Liver (tissue), 3 donors: ENCODE measurements at regions not wholly inside any gene's neighbourhood (a gene's known extent, or its start where the extent isn't known, plus 50 kb on each side); places are given as distances from the start of the nearest gene placed in this dataset.

Experiments
- EGR1 ChIP-seq, 2 donors: IDR thresholded peaks; 2 replicates each; pipeline ENCODE4 v1.6.1; 2016 to 2018; ENCODE audit warnings: antibody characterized with exemption in 2 of 2, low read depth in 2 of 2
- FOXA1 ChIP-seq: IDR thresholded peaks from 2 replicates; pipeline ENCODE4 v1.6.1; 2016; ENCODE audit warnings: antibody characterized with exemption
- GABPA ChIP-seq, 2 donors: IDR thresholded peaks in 1 of 2; conservative IDR thresholded peaks in 1 of 2; 2 replicates each; pipeline ENCODE4 v1.6.1; 2016; ENCODE audit warnings: antibody characterized with exemption in 2 of 2, mild to moderate bottlenecking in 1 of 2, moderate library complexity in 1 of 2
- JUND ChIP-seq, 2 donors: IDR thresholded peaks; 2 replicates each; pipeline ENCODE4 v1.6.1; 2016; ENCODE audit warnings: antibody characterized with exemption in 2 of 2
- RAD21 ChIP-seq, 2 donors: IDR thresholded peaks; 2 replicates each; pipeline ENCODE4 v1.6.1; 2016; ENCODE audit warnings: antibody characterized with exemption in 2 of 2, mild to moderate bottlenecking in 2 of 2
- RXRA ChIP-seq, 2 donors: IDR thresholded peaks; 2 replicates each; pipeline ENCODE4 v1.6.1; 2017 to 2018; ENCODE audit warnings: antibody characterized with exemption in 2 of 2, mild to moderate bottlenecking in 1 of 2
- SP1 ChIP-seq: IDR thresholded peaks from 2 replicates; pipeline ENCODE4 v1.6.1; 2018; ENCODE audit warnings: antibody characterized with exemption, mild to moderate bottlenecking
- TAF1 ChIP-seq: conservative IDR thresholded peaks from 2 replicates; pipeline ENCODE4 v1.6.1; 2016; ENCODE audit warnings: antibody characterized with exemption, mild to moderate bottlenecking
- TF ChIP-seq, protein P1 (sequence below): fragments of 150-350 bp; IDR thresholded peaks from 2 replicates; pipeline ENCODE4 v1.5.1; 2017; ENCODE audit warnings: improper control_type of control experiment, low read depth, low read length; ENCODE audit not compliant: missing input control
- TF ChIP-seq, protein P2 (sequence below): IDR thresholded peaks from 2 replicates; pipeline ENCODE4 v1.6.1; 2016; ENCODE audit warnings: antibody characterized with exemption, mild to moderate bottlenecking
- TF ChIP-seq, protein P3 (sequence below): IDR thresholded peaks from 2 replicates; pipeline ENCODE4 v1.6.1; 2016; ENCODE audit warnings: antibody characterized with exemption
- TF ChIP-seq, protein P4 (sequence below): IDR thresholded peaks from 2 replicates; pipeline ENCODE4 v1.6.1; 2016; ENCODE audit warnings: antibody characterized with exemption
- donor health status: healthy.
- donor health status: healthy.

DNA sequence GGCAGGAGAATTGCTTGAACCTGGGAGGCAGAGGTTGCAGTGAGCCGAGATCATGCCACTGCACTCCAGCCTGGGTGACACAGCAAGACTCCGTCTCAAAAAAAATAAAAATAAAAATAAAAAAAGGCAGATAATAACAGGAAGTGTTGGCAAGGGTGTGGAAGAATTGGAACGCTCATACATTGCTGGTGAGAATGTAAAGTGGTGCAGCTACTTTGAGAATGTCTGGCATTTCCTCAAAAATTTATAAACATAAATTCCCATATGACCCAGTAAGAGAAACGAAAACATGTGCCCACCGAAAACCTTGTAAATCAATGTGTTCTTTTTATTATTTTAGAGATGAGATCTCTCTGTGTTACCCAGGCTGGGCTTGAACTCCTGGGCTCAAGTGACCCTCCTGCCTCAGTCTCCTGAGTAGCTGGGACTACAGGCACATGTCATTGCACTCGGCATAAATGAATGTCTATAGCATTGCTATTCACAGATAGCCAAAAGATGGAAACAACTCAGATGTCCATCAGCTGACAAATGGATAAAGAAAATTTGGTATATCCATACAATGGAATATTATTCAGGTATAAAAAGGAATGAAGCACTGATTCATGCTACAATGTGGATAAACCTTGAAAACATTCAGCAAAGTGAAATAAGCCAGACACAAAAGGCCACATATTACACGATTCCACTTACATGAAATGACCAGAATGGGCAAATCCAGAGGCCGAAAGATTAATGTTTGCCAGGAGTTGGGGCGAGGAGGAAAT is 63.7 kb upstream of the PLAC1 start:
- TF ChIP-seq RAD21 (IDR thresholded peaks at IDR 0.05) (no peak), FOXA1 (no peak), GABPA (IDR thresholded peaks at IDR 0.05 in 1 of 2, conservative IDR thresholded peaks at IDR 0.05 in 1 of 2) (no peak), SP1 (no peak), JUND (IDR thresholded peaks at IDR 0.05) (no peak), TAF1 (no peak), EGR1 (IDR thresholded peaks at IDR 0.05; ENCODE audit: low read depth in 2 of 2) (no peak), RXRA (IDR thresholded peaks at IDR 0.05) (no peak)
- TF ChIP-seq, protein P1, sequence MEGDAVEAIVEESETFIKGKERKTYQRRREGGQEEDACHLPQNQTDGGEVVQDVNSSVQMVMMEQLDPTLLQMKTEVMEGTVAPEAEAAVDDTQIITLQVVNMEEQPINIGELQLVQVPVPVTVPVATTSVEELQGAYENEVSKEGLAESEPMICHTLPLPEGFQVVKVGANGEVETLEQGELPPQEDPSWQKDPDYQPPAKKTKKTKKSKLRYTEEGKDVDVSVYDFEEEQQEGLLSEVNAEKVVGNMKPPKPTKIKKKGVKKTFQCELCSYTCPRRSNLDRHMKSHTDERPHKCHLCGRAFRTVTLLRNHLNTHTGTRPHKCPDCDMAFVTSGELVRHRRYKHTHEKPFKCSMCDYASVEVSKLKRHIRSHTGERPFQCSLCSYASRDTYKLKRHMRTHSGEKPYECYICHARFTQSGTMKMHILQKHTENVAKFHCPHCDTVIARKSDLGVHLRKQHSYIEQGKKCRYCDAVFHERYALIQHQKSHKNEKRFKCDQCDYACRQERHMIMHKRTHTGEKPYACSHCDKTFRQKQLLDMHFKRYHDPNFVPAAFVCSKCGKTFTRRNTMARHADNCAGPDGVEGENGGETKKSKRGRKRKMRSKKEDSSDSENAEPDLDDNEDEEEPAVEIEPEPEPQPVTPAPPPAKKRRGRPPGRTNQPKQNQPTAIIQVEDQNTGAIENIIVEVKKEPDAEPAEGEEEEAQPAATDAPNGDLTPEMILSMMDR = no peak
- TF ChIP-seq, protein P2, sequence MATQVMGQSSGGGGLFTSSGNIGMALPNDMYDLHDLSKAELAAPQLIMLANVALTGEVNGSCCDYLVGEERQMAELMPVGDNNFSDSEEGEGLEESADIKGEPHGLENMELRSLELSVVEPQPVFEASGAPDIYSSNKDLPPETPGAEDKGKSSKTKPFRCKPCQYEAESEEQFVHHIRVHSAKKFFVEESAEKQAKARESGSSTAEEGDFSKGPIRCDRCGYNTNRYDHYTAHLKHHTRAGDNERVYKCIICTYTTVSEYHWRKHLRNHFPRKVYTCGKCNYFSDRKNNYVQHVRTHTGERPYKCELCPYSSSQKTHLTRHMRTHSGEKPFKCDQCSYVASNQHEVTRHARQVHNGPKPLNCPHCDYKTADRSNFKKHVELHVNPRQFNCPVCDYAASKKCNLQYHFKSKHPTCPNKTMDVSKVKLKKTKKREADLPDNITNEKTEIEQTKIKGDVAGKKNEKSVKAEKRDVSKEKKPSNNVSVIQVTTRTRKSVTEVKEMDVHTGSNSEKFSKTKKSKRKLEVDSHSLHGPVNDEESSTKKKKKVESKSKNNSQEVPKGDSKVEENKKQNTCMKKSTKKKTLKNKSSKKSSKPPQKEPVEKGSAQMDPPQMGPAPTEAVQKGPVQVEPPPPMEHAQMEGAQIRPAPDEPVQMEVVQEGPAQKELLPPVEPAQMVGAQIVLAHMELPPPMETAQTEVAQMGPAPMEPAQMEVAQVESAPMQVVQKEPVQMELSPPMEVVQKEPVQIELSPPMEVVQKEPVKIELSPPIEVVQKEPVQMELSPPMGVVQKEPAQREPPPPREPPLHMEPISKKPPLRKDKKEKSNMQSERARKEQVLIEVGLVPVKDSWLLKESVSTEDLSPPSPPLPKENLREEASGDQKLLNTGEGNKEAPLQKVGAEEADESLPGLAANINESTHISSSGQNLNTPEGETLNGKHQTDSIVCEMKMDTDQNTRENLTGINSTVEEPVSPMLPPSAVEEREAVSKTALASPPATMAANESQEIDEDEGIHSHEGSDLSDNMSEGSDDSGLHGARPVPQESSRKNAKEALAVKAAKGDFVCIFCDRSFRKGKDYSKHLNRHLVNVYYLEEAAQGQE = no peak
- TF ChIP-seq, protein P3, sequence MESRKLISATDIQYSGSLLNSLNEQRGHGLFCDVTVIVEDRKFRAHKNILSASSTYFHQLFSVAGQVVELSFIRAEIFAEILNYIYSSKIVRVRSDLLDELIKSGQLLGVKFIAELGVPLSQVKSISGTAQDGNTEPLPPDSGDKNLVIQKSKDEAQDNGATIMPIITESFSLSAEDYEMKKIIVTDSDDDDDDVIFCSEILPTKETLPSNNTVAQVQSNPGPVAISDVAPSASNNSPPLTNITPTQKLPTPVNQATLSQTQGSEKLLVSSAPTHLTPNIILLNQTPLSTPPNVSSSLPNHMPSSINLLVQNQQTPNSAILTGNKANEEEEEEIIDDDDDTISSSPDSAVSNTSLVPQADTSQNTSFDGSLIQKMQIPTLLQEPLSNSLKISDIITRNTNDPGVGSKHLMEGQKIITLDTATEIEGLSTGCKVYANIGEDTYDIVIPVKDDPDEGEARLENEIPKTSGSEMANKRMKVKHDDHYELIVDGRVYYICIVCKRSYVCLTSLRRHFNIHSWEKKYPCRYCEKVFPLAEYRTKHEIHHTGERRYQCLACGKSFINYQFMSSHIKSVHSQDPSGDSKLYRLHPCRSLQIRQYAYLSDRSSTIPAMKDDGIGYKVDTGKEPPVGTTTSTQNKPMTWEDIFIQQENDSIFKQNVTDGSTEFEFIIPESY = no peak
- TF ChIP-seq, protein P4, sequence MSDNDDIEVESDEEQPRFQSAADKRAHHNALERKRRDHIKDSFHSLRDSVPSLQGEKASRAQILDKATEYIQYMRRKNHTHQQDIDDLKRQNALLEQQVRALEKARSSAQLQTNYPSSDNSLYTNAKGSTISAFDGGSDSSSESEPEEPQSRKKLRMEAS = no peak
